Liver (tissue), 3 donors: ENCODE measurements at regions not wholly inside any gene's neighbourhood (a gene's known extent, or its start where the extent isn't known, plus 50 kb on each side); places are given as distances from the start of the nearest gene placed in this dataset.

ENCODE experiments used
- EGR1 ChIP-seq, 2 donors: IDR thresholded peaks; 2 replicates each; pipeline ENCODE4 v1.6.1; 2016 to 2018; ENCODE audit warnings: antibody characterized with exemption in 2 of 2, low read depth in 2 of 2
- FOXA1 ChIP-seq: IDR thresholded peaks from 2 replicates; pipeline ENCODE4 v1.6.1; 2016; ENCODE audit warnings: antibody characterized with exemption
- GABPA ChIP-seq, 2 donors: IDR thresholded peaks in 1 of 2; conservative IDR thresholded peaks in 1 of 2; 2 replicates each; pipeline ENCODE4 v1.6.1; 2016; ENCODE audit warnings: antibody characterized with exemption in 2 of 2, mild to moderate bottlenecking in 1 of 2, moderate library complexity in 1 of 2
- HNF4G ChIP-seq: IDR thresholded peaks from 2 replicates; pipeline ENCODE4 v1.6.1; 2016; ENCODE audit warnings: antibody characterized with exemption
- JUND ChIP-seq, 2 donors: IDR thresholded peaks; 2 replicates each; pipeline ENCODE4 v1.6.1; 2016; ENCODE audit warnings: antibody characterized with exemption in 2 of 2
- MAX ChIP-seq: IDR thresholded peaks from 2 replicates; pipeline ENCODE4 v1.6.1; 2016; ENCODE audit warnings: antibody characterized with exemption
- RAD21 ChIP-seq, 2 donors: IDR thresholded peaks; 2 replicates each; pipeline ENCODE4 v1.6.1; 2016; ENCODE audit warnings: antibody characterized with exemption in 2 of 2, mild to moderate bottlenecking in 2 of 2
- REST ChIP-seq: IDR thresholded peaks from 2 replicates; pipeline ENCODE4 v1.6.1; 2016; ENCODE audit warnings: antibody characterized with exemption, mild to moderate bottlenecking
- SP1 ChIP-seq: IDR thresholded peaks from 2 replicates; pipeline ENCODE4 v1.6.1; 2018; ENCODE audit warnings: antibody characterized with exemption, mild to moderate bottlenecking
- TAF1 ChIP-seq: conservative IDR thresholded peaks from 2 replicates; pipeline ENCODE4 v1.6.1; 2016; ENCODE audit warnings: antibody characterized with exemption, mild to moderate bottlenecking
- YY1 ChIP-seq: IDR thresholded peaks from 2 replicates; pipeline ENCODE4 v1.6.1; 2016; ENCODE audit warnings: antibody characterized with exemption, mild to moderate bottlenecking
- TF ChIP-seq, protein P1 (sequence below): fragments of 150-350 bp; IDR thresholded peaks from 2 replicates; pipeline ENCODE4 v1.5.1; 2017; ENCODE audit warnings: improper control_type of control experiment, low read depth, low read length; ENCODE audit not compliant: missing input control
- TF ChIP-seq, protein P2 (sequence below): IDR thresholded peaks from 2 replicates; pipeline ENCODE4 v1.6.1; 2016; ENCODE audit warnings: antibody characterized with exemption
- donor health status: healthy.
- donor health status: healthy.

DNA sequence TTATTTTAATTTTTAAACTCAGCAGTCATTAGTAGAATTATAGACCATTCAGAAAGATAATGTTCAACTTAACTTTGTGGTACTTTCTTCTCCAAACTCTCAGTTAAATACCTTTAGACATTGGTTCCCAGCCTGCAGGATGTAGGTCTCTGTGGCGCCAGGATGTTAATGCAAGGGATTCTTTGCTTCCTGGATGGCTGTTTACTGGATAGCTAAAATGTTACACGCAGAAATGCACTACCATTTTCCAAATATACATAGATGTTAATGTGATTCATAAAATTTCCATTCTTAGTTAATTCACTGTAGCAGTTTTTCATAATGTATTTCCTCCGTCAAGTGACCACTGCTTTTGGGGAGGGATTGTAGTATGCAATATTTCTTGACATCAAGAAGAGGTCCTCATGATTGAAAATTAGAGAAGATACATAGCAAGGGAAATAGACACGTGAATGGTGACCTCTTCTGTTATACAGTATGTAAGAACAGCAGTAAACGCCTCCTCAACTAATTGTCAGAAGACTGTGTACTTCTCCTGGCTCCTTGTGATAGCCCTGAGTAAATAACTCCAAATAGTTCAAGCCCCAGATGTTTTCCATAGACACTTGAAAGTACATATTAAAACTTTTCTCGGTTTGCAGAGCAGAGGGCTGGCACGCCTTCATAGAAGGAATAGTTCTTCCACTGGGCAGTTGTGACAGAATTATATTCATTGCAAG is 128.8 kb downstream of the LCA5 start:
- TF ChIP-seq, protein P1, sequence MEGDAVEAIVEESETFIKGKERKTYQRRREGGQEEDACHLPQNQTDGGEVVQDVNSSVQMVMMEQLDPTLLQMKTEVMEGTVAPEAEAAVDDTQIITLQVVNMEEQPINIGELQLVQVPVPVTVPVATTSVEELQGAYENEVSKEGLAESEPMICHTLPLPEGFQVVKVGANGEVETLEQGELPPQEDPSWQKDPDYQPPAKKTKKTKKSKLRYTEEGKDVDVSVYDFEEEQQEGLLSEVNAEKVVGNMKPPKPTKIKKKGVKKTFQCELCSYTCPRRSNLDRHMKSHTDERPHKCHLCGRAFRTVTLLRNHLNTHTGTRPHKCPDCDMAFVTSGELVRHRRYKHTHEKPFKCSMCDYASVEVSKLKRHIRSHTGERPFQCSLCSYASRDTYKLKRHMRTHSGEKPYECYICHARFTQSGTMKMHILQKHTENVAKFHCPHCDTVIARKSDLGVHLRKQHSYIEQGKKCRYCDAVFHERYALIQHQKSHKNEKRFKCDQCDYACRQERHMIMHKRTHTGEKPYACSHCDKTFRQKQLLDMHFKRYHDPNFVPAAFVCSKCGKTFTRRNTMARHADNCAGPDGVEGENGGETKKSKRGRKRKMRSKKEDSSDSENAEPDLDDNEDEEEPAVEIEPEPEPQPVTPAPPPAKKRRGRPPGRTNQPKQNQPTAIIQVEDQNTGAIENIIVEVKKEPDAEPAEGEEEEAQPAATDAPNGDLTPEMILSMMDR: no peak
- TF ChIP-seq REST: no peak
- no peak for TF ChIP-seq SP1
- no peak for TF ChIP-seq RAD21 (IDR thresholded peaks at IDR 0.05)
- TF ChIP-seq, protein P2, sequence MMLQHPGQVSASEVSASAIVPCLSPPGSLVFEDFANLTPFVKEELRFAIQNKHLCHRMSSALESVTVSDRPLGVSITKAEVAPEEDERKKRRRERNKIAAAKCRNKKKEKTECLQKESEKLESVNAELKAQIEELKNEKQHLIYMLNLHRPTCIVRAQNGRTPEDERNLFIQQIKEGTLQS: no peak
- no peak for TF ChIP-seq JUND (IDR thresholded peaks at IDR 0.05)
- TF ChIP-seq YY1: no peak
- no peak for TF ChIP-seq HNF4G
- TF ChIP-seq FOXA1: no peak
- no peak for TF ChIP-seq MAX
- TF ChIP-seq GABPA (IDR thresholded peaks at IDR 0.05 in 1 of 2, conservative IDR thresholded peaks at IDR 0.05 in 1 of 2): no peak
- no peak for TF ChIP-seq TAF1
- TF ChIP-seq EGR1 (IDR thresholded peaks at IDR 0.05; ENCODE audit: low read depth in 2 of 2): no peak
